ENCODE measurements at regions not wholly inside any gene's neighbourhood (a gene's known extent, or its start where the extent isn't known, plus 50 kb on each side); places are given as distances from the start of the nearest gene placed in this dataset.

- TF ChIP-seq CHD7 (IDR thresholded peaks at IDR 0.05; ENCODE audit: insufficient replicate concordance, low read length) (no peak), CTCF (IDR thresholded peaks at IDR 0.05; ENCODE audit: control extremely low read depth in 1 of 3, insufficient read depth in 1 of 3, low read depth in 1 of 3, low read length in 3 of 3) (no peak), SIX5 (IDR thresholded peaks at IDR 0.05; ENCODE audit: low read depth, low read length) (no peak), BRCA1 (IDR thresholded peaks at IDR 0.05; ENCODE audit: low read depth, low read length) (no peak), SRF (IDR thresholded peaks at IDR 0.05; ENCODE audit: low read depth, low read length) (no peak), TBP (IDR thresholded peaks at IDR 0.05; ENCODE audit: low read depth, low read length) (no peak), GTF2F1 (IDR thresholded peaks at IDR 0.05; ENCODE audit: borderline replicate concordance, low read depth, low read length) (no peak), SP2 (IDR thresholded peaks at IDR 0.05; ENCODE audit: low read length) (no peak), NANOG (IDR thresholded peaks at IDR 0.05; ENCODE audit: insufficient read depth, low read depth, low read length, poor library complexity, severe bottlenecking) (no peak), KDM5A (IDR thresholded peaks at IDR 0.05; ENCODE audit: low read length) (no peak), TAF1 (IDR thresholded peaks at IDR 0.05; ENCODE audit: low read depth, low read length) (no peak)
Measured at GRCh38 chr15:94131875-94132274, 99.5 kb upstream of the MCTP2 start (continued).

All from H1 (cell line).